Middle frontal gyrus (tissue), 1 donor: ENCODE measurements at regions not wholly inside any gene's neighbourhood (a gene's known extent, or its start where the extent isn't known, plus 50 kb on each side); places are given as distances from the start of the nearest gene placed in this dataset.

Source experiments
- DNase-seq: peaks from one replicate; pipeline ENCODE4 v3.0.0-alpha.2; 2015; ENCODE audit warnings: low spot score; ENCODE audit errors: extremely low spot score

DNA sequence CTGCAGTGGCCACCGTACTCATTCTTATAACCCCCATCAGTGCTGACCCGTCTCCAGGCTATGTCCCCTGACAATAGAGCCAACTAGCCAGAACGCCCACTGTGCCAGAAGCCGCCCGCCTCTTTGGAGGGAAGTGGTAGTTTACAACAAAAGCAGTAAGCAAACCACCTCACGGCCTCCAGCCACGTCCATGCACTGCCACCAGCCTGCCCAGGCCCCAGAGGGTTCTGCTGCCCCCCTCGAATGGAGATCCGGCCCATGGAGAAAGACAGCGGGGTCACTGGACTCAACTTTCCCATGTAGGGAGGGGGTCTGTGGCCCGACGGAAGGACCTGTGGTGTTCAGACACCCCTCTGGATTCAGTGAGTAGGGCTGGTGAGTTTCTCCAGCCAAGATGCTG lies 340.3 kb downstream of the CTTN start:
- no peak for DNase-seq

DNA sequence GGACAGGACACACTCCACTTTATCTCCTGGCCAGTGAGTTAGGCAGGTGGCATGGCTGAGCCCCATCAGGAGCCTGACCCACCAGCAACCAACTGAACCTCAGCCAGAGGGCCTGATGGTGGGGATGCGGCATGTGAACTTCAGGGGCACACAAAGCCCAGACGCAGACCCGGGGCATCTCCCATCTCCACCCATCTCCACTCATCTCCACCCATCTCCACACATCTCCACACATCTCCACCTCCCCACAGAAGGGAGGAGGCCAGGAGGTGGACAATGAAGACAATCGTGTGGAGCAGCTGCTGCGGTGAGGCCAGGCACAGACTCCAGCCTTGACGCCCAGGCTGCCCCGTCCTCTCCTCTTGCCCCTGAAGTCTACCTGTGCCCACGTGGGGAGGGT lies 340.8 kb downstream of the CTTN start:
- DNase-seq, result no peak

DNA sequence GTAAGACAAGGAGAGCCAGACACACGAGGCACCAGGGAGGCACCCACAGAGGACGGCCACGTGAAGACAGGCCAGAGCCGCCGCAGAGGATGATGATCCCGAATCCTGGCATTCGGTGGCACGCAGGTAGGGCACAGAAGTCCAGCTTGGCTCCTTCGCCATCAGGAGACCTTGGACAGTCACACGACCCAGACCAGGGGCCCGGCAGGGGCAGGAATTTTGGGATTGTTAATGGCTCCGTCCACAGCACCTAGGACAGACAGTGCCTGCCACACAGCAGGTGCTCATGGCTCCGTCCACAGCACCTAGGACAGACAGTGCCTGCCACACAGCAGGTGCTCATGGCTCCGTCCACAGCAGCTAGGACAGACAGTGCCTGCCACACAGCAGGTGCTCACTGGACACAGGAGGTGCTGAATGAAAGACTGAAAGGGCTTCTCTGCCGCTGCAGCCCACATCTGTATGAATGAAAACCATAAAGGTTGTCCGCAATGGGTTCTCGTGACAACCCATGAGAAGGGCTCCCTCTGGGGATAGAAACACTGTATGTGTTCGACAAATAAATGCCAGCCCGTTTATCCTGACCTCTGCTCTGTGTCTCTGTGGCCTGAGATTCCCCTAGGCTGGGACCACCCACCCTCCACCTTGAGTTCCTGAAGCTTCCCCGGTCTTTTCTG lies 341.6 kb downstream of the CTTN start:
- DNase-seq, result no peak

DNA sequence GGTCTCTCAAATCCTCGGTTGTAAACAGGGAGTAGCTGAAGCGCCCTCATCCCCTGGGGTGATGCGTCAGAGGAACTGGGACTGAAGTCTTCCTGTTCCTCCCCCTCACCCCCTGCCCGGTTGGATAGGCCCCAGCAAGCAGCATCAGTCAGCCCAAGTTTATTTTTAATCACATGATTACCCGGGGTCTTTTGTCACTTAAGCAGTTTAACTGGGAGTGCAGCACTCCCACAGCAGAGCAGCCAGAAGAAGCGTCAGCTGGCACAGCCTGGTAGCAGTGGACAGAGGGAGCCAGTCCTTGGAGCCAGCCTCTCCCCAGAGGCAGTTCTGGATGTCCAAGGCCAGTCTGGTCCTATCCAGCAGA lies 342.1 kb downstream of the CTTN start:
- no peak for DNase-seq

DNA sequence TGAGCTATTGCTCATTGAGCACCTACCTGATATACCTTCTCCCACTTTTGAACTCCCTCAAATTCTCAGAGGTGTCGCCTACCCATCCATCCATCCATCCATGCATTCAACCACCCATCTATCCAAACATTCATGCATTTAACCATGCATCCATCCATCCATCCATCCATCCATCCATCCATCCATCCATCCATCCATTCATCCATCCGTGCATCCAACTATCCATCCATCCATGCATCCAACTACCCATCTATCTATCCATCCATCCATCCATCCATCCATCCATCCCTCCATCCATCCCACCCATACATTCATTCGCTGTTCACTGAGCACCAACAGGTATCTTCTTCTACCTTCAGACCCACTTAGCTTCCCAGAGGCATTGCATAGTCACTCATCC lies 342.8 kb downstream of the CTTN start:
- DNase-seq, result no peak

DNA sequence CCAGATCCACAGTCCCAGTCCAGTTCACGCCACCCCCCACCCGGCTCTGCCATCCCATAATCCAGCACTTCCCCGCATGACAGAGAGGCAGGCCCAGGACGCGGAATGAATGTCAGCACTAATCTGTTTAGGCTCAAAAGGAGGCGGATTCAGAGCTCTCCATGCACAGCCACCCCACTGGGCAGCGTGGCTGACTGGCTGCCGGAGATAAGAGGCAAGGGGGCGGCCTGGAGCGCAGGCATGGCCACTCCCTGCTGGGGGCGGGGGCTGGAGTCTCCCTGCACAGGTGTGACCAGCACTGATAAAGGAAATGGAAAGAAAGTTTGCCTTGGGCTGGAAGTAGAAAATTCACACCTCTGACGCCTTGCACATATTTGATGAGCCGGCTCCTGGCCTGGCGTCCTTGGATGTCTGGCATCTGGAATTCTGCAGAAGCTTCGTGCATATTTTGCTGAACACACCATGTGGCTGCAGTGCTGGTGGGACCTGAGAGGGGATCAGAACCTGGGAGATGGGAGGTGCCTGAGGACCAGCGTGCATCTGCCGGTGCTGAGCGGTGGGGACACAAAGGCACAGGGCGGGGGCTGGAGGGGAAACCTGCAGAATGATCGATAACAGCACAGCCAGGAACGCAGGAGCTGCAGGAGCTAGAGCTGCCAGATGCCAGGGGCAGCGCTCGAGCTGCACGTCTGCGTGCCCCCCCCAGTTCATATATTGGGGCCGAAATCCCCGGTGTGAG lies 344.4 kb downstream of the CTTN start:
- no peak for DNase-seq

DNA sequence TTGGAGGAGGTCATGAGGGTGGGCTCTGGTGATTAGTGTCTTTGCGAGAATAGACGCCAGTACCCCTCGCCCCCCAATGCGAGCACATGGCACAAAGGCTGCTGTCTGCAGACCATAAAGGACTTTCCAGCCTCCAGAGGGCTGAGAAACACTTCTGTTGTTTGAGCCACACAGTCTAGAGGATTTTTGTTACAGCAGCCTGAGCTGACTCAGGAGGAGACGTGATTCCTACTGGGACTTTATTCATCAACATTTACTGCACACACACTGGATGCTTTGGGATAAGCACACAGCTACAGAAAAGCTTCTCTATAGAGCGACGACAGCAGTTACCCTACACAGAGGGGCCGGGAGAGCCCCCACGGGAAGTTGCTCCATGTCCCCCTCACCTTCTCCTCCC lies 345.0 kb downstream of the CTTN start:
- no peak for DNase-seq

DNA sequence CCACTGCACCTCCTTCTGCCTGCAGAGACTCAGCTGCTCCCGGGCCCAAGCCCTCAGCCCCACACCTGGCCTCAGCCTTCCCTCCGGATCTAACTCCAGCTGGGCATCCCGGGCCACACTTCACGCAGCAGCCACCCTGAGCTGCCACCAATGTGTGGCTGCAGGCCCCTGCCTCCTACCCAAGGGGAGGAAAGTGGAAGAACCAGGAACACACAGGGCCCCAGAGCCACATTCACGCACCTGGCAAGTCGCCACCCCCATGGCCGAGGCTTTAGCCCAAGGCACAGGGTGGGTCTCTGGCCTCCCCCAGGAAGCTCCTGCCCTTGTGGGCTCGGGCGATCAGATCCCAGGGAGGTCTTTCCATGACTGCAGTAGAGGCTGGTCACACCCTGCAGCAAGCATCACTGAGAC lies 345.6 kb downstream of the CTTN start:
- DNase-seq, result no peak

DNA sequence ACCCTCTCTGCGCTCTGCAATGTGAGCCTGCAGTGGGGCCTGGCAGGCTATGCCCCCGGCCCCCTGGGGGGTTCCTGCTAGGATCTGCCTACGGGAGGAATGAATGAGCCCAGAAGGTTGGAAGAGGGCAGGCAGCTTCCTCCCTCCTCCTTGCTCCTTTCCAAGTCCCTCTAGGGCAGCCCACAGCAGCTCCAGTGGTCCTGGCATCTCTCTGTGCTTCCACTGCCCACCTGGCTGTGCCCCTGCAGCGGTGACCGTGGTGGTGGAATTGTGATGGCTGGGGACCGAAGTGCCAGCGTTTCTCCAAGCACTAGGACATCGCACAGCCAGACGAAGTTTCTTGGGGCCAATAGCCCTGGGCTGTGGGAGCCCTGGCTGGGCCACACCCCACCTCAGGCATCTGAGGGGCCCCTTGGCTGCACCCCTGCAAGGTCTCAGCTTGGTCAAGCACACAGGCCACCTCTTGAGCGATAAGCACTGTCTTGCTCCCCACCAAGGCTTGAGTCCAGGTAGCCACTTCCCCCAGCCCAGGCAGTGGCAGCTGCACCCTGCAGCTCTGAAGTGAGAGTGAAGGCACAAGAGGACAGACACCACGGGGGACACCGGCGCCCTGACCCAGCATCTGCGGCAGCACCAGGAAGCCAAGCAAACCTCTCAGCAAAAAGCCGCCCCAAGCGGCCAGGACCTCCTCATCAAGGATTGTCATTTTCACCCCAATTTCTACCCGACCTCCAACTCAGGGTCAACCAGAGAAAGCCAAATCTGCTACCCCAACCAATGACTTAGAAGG lies 346.3 kb downstream of the CTTN start:
- no peak for DNase-seq

DNA sequence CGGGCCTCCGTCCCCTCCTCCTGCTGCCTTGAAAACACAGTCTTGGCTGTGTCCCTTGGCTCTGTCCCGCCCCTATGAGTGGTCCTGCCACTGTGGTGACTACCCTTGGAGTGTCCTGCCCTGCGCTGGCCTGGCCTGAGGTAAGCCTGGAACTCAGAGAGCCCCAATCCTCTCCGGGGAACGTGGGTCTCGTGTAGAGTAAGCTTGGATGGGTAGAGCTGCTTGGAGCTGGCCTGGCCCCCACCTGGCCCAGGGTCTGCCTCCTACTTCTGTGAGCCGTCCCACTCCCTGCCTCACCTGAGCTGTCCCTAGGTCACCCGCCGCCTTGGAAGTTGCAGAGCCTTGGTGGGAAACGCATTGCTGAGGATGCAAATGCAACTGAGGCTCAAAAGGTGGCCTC lies 347.1 kb downstream of the CTTN start:
- DNase-seq, result no peak

DNA sequence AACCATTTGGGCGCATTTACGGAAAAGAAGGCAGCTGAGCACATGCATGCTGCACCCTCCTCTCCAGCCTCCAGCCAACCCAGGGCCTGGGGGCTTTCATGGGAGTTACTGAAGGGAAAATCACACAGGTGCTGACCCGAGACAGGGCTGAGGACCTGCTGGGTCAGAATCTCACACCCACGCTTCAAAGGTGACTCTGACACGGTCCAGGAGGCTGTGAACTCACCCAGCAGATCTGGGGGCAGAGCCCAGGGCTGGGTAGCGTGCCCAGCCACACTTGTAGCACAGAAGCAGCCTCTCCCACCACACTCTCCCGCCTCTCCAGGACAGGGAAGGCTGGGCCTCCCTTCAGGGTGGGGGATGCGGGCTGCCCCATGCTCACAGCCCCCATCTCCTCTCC lies 347.6 kb downstream of the CTTN start:
- no peak for DNase-seq

DNA sequence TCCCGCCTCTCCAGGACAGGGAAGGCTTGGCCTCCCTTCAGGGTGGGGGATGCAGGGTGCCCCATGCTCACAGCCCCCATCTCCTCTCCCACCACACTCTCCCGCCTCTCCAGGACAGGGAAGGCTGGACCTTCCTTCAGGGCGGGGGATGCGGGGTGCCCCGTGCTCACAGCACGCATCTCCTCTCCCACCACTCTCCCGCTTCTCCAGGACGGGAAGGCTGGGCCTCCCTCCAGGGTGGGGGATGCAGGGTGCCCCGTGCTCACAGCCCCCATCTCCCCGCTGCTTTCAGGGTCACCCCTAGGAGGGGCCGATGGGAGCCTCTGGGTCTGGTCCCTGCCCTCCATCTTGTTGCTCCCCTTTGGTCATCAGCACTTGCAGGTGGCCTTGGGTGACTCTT lies 348.0 kb downstream of the CTTN start:
- DNase-seq, result no peak

DNA sequence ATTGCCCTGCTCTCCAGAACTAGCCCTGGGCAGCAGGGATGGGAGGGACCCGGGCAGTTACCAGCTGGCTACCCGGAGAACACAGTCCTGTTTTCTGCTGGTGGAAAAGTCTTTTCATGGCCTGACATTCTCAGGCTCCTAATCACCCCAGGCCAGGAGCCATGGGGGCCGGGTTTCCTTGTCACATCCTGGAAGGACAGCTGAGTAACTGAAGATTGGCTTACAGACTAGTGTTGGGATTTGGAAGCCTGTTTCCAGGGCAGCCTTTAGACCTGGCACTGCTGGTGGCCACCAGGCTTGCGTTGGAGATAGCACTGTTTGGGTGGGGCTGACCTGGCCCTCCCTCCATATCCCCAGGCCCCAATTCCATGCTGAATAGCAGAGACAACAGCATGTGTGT lies 349.0 kb downstream of the CTTN start:
- DNase-seq, result no peak

DNA sequence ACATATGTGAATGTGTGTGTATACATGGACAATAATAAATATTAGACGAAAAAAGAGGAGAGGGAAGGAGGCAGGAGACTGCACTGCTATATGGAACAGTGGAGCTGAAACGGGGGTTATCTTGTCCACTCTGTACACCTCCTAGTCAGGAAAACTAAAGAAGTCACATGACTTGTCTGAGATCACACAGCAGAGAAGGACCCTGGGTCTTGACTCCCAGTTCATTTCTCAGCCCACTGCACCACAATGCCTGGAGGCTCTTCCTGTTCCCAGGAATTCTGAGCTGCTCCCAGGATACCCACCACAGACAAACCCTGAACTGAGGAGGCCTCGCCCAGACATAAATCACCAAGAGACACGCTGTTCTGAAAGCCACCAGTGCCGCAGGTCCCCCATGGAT lies 349.6 kb downstream of the CTTN start:
- DNase-seq, result no peak

DNA sequence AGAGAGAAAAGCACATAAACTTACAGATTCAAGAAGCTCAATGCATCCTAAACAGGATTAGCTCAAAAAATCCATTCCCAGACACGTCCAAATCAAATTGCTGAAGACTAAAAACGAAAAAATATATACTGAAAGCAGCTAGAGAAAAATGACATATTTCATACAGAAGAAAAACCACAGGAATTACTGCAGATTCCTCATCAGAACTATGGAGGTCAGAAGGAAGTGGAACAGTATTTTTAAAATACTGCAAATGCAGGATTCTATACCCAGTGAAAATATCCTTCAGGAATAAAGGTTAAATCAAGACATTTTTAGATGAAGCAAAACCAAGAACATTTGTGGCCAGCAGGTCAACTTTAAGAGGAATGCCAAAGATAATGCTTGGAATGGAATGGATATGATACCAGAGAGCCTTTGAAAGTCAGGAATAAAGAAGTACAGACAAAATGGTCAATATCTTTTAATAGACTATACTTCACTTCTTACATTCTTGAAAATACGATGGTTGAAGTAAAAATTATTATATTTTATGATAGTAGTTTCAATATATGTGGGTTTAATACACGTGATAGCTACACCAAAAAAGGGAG lies 352.9 kb downstream of the CTTN start:
- DNase-seq, result no peak

DNA sequence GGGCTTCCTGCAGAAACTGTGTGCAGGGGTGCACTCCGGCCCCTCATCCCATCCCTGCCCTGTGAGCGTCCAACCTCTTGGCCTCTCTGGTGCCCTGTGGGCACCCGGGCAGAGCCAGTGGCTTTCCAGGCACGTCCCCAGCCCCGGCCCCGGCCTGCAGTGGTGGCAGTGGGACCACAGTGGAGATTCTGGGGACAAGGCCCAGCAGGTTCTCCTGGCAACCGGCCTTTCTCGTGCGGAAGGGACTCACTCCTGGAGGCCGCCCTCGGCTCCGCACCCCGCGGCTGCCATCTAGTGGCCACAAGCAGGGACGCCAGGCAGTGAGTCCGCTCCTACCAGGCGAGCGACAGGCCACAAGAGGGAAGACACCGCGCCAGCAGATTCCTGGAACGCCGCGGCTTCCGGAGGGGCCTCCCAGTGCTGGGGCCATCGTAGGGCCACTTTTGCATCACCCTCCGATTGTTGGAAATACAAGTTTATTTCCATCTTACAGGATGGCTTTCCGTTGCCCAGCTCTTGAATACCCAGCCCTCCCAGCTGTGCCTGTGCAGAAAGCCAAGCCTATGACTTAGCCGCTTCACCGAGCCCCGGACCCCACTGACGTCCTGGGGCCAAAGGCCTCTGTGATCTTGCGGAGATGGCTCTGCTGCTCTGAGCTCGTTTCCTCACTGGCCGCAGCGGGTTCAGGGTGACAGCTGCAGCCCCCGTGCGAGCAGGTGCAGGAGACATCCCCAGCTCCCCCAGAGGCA lies 357.3 kb downstream of the CTTN start:
- DNase-seq, result peak; percentile 64

DNA sequence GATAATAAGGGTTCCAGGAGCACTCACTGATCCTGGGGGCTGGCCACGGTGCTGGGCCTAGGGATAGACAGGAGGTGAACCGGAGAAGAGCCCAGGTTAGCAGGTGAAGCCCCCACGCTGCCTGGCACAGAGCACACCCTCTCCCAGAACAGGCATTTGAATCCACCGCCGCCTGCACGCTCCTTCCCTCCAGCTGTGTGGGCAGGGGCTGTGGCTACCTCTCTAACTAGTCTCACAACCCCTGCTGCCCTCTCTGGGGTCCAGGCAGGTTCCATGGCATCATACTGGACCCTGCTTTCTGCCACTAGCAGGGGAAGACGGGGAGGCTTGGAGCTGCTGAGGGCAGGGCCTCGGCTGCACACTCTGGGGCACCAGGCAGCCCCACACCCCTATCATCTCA lies 358.0 kb downstream of the CTTN start:
- no peak for DNase-seq

DNA sequence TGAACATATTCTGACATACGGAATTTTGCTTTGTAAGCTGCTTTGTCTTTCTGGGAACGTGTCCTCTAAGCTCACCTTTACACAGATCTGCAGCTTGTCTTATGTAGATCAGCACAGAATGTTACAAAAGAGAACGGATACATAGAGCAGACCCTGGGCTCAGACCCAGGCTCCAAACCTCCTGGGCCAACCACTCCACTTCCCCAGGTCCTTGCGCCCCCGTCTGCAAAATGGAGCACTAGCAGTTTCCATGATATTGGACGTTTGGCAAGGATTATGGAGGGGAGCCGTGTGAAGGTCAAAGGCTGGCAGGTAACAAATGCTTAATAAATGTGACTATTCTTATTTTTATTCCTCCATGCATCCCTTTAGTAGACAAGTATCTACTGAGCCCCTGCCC lies 358.4 kb downstream of the CTTN start:
- no peak for DNase-seq

DNA sequence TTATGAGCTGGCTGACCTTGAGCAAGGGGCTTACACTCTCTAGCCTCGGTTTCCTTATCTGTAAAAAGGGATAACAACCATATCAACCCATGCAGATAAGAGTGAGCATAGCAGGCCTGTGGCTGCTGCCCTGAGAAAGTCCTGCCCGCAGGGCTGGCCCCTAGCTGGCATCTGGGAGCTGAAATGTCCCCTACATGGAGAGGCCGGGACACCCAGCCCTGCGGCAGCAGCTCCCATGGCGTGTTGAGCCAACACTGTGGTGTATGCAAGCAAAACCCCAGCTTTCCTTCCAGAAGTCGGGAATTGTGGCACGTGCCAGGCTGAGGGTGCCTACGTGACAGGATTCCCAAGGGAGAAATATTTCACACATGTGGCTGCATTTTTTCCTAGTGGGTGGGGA lies 358.9 kb downstream of the CTTN start:
- no peak for DNase-seq

DNA sequence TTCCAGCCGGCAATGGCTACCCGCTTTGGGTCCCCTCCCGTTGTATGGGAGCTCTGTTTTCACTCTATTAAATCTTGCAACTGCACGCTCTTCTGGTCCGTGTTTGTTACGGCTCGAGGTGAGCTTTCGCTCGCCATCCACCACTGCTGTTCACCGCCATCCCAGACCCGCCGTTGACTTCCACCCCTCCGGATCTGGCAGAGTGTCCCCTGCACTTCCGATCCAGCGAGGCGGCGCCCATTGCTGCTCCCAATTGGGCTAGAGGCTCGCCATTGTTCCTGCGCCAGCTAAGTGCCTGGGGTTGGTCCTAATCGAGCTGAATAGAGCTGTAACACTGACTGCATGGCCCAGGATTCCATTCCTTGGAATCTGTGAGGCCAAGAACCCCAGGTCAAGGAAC lies 359.9 kb downstream of the CTTN start:
- DNase-seq, result no peak

DNA sequence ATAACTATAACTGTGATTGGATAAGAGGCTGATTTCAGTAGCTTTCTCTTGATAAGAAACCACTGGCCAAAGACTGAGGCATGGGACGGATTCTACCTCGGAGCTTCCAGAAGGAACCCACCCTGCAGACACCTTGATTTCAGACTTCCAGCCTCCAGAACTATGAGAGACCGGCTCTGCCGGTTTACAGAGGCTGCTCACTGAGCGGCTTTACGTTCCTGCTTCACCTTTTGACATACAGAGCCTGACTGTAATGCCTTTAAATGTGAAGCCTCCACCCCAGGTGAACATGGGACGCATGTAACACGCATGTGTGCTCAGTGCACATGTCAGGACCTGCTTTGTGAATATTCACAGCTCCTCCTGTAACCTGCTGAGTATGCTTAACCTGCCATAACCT lies 361.5 kb downstream of the CTTN start:
- no peak for DNase-seq
